Suprapubic skin (tissue), 4 donors: ENCODE measurements at regions not wholly inside any gene's neighbourhood (a gene's known extent, or its start where the extent isn't known, plus 50 kb on each side); places are given as distances from the start of the nearest gene placed in this dataset.

Experiments used
- DNase-seq, 2 donors: peaks; one replicate each; pipeline ENCODE4 v3.0.0-alpha.2; 2019; ENCODE audit warnings: low spot score in 2 of 2
- H3K27ac ChIP-seq: fragments of 200-600 bp; sonication (generic); one replicate; pipeline ENCODE4 v1.5.1; 2019
- H3K27me3 ChIP-seq: fragments of 200-600 bp; sonication (generic); one replicate; pipeline ENCODE4 v1.5.1; 2019
- H3K36me3 ChIP-seq: fragments of 200-600 bp; sonication (generic); one replicate; pipeline ENCODE4 v1.5.1; 2019
- H3K4me1 ChIP-seq: fragments of 200-600 bp; sonication (generic); one replicate; pipeline ENCODE4 v1.5.1; 2019
- H3K4me3 ChIP-seq: fragments of 200-600 bp; sonication (generic); one replicate; pipeline ENCODE4 v1.5.1; 2019; ENCODE audit warnings: mild to moderate bottlenecking
- H3K9me3 ChIP-seq: fragments of 200-600 bp; sonication (generic); one replicate; pipeline ENCODE4 v1.5.1; 2019
- EP300 ChIP-seq: sonication (generic); formaldehyde crosslinking; IDR thresholded peaks from one replicate; pipeline ENCODE4 v1.6.1; 2017; ENCODE audit warnings: antibody characterized with exemption
- POLR2A ChIP-seq, 2 donors: fragments of 450-650 bp; IDR thresholded peaks; one replicate each; pipeline ENCODE4 v1.6.1; 2017; ENCODE audit warnings: antibody characterized with exemption in 2 of 2, mild to moderate bottlenecking in 2 of 2, moderate library complexity in 2 of 2
- POLR2AphosphoS5 ChIP-seq, 3 donors: sonication (generic); formaldehyde crosslinking; IDR thresholded peaks; one replicate each; pipeline ENCODE4 v1.6.1; 2017; ENCODE audit warnings: antibody characterized with exemption in 3 of 3
- WGBS: methylation state at CpG from one replicate; pipeline ENCODE4 v1.1.5; 2018; 5-methylcytosine and 5-hydroxymethylcytosine counted together
- TF ChIP-seq, protein P1 (sequence below), 2 donors: fragments of 200-600 bp in 1 of 2; fragments of 450-650 bp in 1 of 2; sonication (generic) in 1 of 2; IDR thresholded peaks; one replicate each; pipeline ENCODE4 v1.5.1; 2016 to 2019; ENCODE audit warnings: antibody characterized with exemption in 2 of 2, mild to moderate bottlenecking in 1 of 2, moderate library complexity in 1 of 2

DNA sequence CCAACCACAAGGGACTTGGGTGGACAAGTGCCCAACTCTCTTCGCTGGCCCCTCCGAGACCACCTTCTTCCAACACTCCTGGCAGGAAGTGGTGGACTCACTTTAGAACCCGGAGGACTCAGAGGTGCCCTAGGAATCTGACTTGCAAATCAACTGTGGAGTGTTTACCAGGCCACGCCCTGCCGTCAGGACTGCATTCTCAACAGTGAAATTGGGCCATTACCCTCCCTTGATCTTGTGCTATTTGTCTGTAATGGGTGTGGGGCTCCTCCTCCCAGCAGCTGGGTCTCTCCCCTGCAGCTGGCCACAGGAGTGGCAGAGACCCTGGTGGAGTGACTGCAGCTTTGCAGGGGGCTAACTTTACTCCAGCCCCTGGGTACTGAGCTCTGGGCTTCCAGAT, 212.2 kb upstream of the RPL38 start:
- Histone ChIP-seq H3K27me3 (peaks cover 31% of the 10 kb centered on the region), H3K9me3 (no peaks in the 10 kb centered on the region), H3K36me3 (no peaks in the 10 kb centered on the region), H3K4me1 (peaks cover 12% of the 10 kb centered on the region), H3K27ac (no peak overlapping the region), H3K4me3 (no peak overlapping the region)
- DNase-seq = no peak
- WGBS = 61% methylated on average over 3 of the region's 5 CpGs
- no peak for TF ChIP-seq POLR2A (IDR thresholded peaks at IDR 0.05)
- TF ChIP-seq EP300 = no peak
- no peak for TF ChIP-seq POLR2AphosphoS5 (IDR thresholded peaks at IDR 0.05)
- TF ChIP-seq, protein P1, sequence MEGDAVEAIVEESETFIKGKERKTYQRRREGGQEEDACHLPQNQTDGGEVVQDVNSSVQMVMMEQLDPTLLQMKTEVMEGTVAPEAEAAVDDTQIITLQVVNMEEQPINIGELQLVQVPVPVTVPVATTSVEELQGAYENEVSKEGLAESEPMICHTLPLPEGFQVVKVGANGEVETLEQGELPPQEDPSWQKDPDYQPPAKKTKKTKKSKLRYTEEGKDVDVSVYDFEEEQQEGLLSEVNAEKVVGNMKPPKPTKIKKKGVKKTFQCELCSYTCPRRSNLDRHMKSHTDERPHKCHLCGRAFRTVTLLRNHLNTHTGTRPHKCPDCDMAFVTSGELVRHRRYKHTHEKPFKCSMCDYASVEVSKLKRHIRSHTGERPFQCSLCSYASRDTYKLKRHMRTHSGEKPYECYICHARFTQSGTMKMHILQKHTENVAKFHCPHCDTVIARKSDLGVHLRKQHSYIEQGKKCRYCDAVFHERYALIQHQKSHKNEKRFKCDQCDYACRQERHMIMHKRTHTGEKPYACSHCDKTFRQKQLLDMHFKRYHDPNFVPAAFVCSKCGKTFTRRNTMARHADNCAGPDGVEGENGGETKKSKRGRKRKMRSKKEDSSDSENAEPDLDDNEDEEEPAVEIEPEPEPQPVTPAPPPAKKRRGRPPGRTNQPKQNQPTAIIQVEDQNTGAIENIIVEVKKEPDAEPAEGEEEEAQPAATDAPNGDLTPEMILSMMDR (IDR thresholded peaks at IDR 0.05) = no peak

DNA sequence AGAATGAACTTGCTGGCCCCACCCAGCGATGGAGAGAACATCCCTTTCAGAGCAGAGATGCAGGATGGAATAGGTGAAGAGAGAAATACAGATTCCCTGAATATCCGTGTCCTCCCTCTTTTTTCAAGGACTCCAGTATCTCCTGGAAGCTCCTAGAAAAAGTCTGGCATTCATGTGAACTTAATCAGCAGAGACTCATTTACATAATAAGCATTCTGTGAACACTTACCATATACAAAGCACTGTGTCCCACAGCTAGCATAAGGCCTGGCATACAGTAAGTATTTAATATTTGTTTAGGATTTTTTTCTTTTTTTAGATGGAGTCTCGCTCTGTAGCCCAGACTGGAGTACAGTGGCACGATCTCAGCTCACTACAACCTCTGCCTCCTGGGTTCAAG, 208.5 kb upstream of the RPL38 start:
- Histone ChIP-seq H3K27ac (no peak overlapping the region), H3K9me3 (no peaks in the 10 kb centered on the region), H3K4me1 (no peaks in the 10 kb centered on the region), H3K36me3 (no peaks in the 10 kb centered on the region), H3K27me3 (peaks cover 22% of the 10 kb centered on the region), H3K4me3 (no peak overlapping the region)
- TF ChIP-seq, protein P1 (IDR thresholded peaks at IDR 0.05) = no peak
- TF ChIP-seq POLR2A (IDR thresholded peaks at IDR 0.05) = no peak
- TF ChIP-seq POLR2AphosphoS5 (IDR thresholded peaks at IDR 0.05) = no peak
- no peak for TF ChIP-seq EP300
- DNase-seq = no peak
- 84% methylated on average over 4 of the region's 4 CpGs for WGBS

DNA sequence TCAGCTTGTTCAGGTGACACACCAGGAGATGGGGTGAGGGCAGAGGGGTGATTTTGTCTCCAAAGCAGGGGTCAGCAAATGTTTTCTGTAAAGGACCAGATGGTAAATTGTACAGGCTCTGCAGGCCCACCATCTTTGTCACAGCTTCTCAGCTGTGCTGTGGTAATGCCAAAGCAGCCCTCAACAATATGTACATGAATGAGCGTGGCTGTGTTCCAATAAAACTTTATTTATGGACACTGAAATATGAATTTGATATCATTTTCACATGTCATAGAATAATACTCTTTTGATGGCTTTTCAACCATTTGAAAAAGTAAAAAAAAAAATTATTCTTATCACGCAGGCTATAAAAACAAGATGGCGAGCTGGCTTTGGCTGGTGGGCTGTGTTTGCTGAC, 206.4 kb upstream of the RPL38 start:
- no peaks in the 10 kb centered on the region for H3K4me1 ChIP-seq
- 99% methylated on average over 3 of the region's 3 CpGs for whole genome bisulfite sequencing
- no peak for DNase-seq
- no peak overlapping the region for H3K4me3 ChIP-seq
- H3K27me3 ChIP-seq = peaks cover 17% of the 10 kb centered on the region
- H3K27ac ChIP-seq = no peak overlapping the region
- no peaks in the 10 kb centered on the region for H3K9me3 ChIP-seq
- TF ChIP-seq EP300 (no peak), POLR2A (IDR thresholded peaks at IDR 0.05) (no peak)
- TF ChIP-seq, protein P1 (IDR thresholded peaks at IDR 0.05) = no peak
- no peaks in the 10 kb centered on the region for H3K36me3 ChIP-seq

DNA sequence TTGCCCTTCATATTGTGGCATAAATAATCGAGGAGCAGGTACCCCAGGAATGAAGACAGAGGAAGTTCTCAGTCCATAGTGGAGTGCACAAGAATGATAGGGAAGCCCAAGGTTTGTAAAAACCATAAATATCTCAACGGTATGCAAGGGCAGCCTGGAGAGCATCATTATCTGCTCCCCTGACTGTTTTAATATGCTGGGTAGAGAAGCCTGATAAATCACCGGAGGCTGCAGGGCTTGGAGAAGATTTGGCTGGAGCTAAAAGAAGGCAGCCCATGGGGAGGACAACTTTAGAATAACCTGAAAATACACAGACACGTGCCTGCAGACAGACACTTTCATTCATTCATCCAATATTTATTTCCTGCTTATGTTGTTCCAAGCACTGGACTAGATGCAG, 205.2 kb upstream of the RPL38 start:
- no peak overlapping the region for H3K4me3 ChIP-seq
- H3K36me3 ChIP-seq = no peaks in the 10 kb centered on the region
- TF ChIP-seq POLR2AphosphoS5 (IDR thresholded peaks at IDR 0.05) (no peak), POLR2A (IDR thresholded peaks at IDR 0.05) (no peak), EP300 (no peak)
- TF ChIP-seq, protein P1 (IDR thresholded peaks at IDR 0.05) = no peak
- H3K27me3 ChIP-seq = peaks cover 10% of the 10 kb centered on the region
- no peaks in the 10 kb centered on the region for H3K9me3 ChIP-seq
- no peak for DNase-seq
- no peak overlapping the region for H3K27ac ChIP-seq
- 32% methylated on average over 4 of the region's 4 CpGs for WGBS
- no peaks in the 10 kb centered on the region for H3K4me1 ChIP-seq

DNA sequence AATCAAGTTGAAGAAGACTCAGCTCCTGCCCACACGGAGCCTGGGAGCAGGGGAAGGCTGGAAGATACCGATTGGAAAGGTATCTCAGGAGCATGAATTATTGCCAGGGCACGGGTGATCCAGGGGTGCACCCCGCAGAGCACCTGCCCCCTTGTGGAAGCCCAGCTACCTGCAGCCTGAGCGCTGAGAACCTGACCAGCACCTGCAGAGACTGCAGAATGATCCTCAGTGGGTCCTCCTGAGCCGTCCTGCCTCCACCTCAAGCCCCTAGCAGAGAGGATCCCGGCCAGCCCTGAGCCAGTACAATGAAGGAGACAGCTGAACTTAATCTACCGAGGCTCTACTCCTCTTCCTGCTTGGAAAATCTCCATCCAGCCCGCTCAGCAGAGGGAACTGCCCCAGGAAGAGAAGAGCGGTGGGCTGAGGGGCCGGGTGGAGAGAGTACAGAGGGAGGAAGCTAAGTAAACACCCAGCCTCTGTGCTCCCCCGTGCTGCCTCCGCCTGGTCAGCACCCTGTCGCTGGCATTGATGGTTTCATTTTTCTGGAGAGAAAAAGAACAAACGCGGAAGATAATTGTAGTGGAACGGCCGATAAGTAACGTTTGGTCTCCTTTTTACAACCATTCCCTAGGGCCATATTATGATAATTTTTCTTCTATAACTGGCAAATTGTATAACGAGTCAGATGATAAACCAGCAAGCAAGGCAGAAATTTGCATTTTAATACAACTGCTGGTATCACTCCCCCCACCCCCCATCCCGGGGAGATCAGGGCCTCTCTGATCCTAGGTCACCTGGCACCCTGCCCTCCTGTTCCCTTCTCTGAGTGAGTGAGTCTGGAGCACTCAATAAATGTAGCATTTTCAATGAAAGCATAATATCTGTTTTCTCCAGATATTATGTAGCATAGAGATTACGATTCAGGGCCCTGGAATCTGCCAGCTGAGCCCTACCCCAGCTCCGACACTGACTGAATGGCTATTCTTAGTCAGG, 204.5 kb upstream of the RPL38 start:
- 20% methylated on average over 23 of the region's 23 CpGs for WGBS
- no peak overlapping the region for H3K27ac ChIP-seq
- no peaks in the 10 kb centered on the region for H3K9me3 ChIP-seq
- H3K4me3 ChIP-seq = no peak overlapping the region
- DNase-seq = no peak
- TF ChIP-seq EP300 (no peak), POLR2AphosphoS5 (IDR thresholded peaks at IDR 0.05) (no peak), POLR2A (IDR thresholded peaks at IDR 0.05) (no peak)
- TF ChIP-seq, protein P1 (IDR thresholded peaks at IDR 0.05) = peak; percentile 39 to 76
- H3K27me3 ChIP-seq = peaks cover 13% of the 10 kb centered on the region
- no peaks in the 10 kb centered on the region for H3K36me3 ChIP-seq
- no peaks in the 10 kb centered on the region for H3K4me1 ChIP-seq
